Activated CD4-positive, alpha-beta T cell treated with anti-CD3 and anti-CD28 coated beads, Interleukin-2, amount 50 U/mL, for 48 hours (primary cell): ENCODE measurements at regions not wholly inside any gene's neighbourhood (a gene's known extent, or its start where the extent isn't known, plus 50 kb on each side); places are given as distances from the start of the nearest gene placed in this dataset.

Experiments
- DNase-seq, 2 experiments: peaks; one replicate each; pipeline ENCODE4 v3.0.0-alpha.2; 2020

- DNase-seq, result no peak
These were observed 291.7 kb upstream of the SEMA3D start for GRCh38 chr7:85478530-85478929.

- no peak for DNase-seq
These were observed 288.6 kb upstream of the SEMA3D start for GRCh38 chr7:85475476-85475875.

GRCh38 chr7:85475071-85475470, 288.2 kb upstream of the SEMA3D start:
- DNase-seq, result no peak

GRCh38 chr7:85474234-85474633, 287.4 kb upstream of the SEMA3D start:
- no peak for DNase-seq

- no peak for DNase-seq
These were observed 284.9 kb upstream of the SEMA3D start for GRCh38 chr7:85471740-85472139.

- no peak for DNase-seq
These were observed 284.5 kb upstream of the SEMA3D start for GRCh38 chr7:85471307-85471706.

GRCh38 chr7:85469446-85470010, 282.7 kb upstream of the SEMA3D start:
- no peak for DNase-seq

GRCh38 chr7:85464042-85464651, 277.3 kb upstream of the SEMA3D start:
- no peak for DNase-seq

- no peak for DNase-seq
These were observed 275.8 kb upstream of the SEMA3D start for GRCh38 chr7:85462671-85463070.

GRCh38 chr7:85457911-85458310, 271.1 kb upstream of the SEMA3D start:
- DNase-seq, result no peak

GRCh38 chr7:85456254-85456653, 269.4 kb upstream of the SEMA3D start:
- DNase-seq, result no peak

GRCh38 chr7:85454904-85455303, 268.0 kb upstream of the SEMA3D start:
- DNase-seq, result no peak

- no peak for DNase-seq
These were observed 265.8 kb upstream of the SEMA3D start for GRCh38 chr7:85452674-85453073.

- DNase-seq, result no peak
These were observed 262.6 kb upstream of the SEMA3D start for GRCh38 chr7:85449478-85449877.

GRCh38 chr7:85447004-85447403, 260.1 kb upstream of the SEMA3D start:
- no peak for DNase-seq

GRCh38 chr7:85426487-85426960, 239.7 kb upstream of the SEMA3D start:
- no peak for DNase-seq

GRCh38 chr7:85424298-85424697, 237.4 kb upstream of the SEMA3D start:
- no peak for DNase-seq

GRCh38 chr7:85423209-85423895, 236.5 kb upstream of the SEMA3D start:
- DNase-seq, result no peak

- DNase-seq, result no peak
These were observed 228.9 kb upstream of the SEMA3D start for GRCh38 chr7:85415743-85416142.

GRCh38 chr7:85413718-85414117, 226.9 kb upstream of the SEMA3D start:
- DNase-seq, result no peak

- no peak for DNase-seq
These were observed 226.1 kb upstream of the SEMA3D start for GRCh38 chr7:85412912-85413311.

GRCh38 chr7:85407391-85407790, 220.5 kb upstream of the SEMA3D start:
- no peak for DNase-seq

GRCh38 chr7:85405016-85405902, 218.4 kb upstream of the SEMA3D start:
- DNase-seq, result no peak
